Left kidney (tissue), 1 donor: ENCODE measurements at regions not wholly inside any gene's neighbourhood (a gene's known extent, or its start where the extent isn't known, plus 50 kb on each side); places are given as distances from the start of the nearest gene placed in this dataset.

Source experiments
- DNase-seq: peaks from one replicate; pipeline ENCODE4 v3.0.0-alpha.2; 2013

DNA sequence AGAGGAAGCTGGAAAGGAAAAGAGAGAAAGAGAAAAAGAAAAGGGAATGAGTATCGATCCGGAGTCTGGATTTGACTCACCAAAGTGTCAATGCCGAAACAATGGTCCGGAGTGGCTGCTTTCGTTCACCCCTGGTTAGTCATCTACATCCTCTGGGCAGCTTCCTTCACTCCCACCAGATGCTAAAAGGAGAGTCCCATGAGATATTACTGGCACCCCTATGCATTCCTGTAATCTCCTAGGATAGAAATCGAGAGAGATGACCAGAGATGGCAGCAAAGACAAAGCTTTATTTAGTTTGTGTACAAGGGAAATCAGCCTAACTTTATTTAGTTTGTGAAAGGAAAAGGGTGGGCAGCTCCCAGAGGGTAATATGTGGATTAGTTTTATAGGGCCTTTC is 622.2 kb downstream of the ZPLD1 start:
- no peak for DNase-seq

GRCh38 chr3:103057487-103057886 is 622.7 kb downstream of the ZPLD1 start:
- DNase-seq = no peak

- DNase-seq = no peak
Measured at GRCh38 chr3:103059432-103059831, 624.6 kb downstream of the ZPLD1 start.

DNA sequence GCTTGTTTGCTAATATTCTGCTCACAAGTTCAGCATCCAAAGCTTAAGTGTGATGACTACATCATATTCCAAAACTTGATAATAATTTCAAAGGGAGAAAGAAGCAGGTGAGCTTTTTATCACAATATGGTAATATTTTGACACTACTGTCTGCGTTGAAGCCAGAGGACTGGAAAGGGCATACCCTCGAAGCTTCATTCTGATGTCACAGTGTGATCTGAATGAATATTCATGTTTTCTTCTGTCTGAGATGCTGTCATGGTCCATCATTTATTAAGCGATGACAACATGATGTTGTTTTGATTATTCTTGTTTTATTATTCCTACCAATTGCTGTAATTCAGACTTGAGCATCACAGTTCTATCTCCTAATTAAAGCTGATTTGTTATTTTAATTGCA is 625.4 kb downstream of the ZPLD1 start:
- DNase-seq = no peak

GRCh38 chr3:103067963-103068362 is 633.1 kb downstream of the ZPLD1 start:
- DNase-seq = no peak

GRCh38 chr3:103075282-103075681 is 640.5 kb downstream of the ZPLD1 start:
- DNase-seq = no peak

- DNase-seq = no peak
Measured at GRCh38 chr3:103077910-103078309, 643.1 kb downstream of the ZPLD1 start.

DNA sequence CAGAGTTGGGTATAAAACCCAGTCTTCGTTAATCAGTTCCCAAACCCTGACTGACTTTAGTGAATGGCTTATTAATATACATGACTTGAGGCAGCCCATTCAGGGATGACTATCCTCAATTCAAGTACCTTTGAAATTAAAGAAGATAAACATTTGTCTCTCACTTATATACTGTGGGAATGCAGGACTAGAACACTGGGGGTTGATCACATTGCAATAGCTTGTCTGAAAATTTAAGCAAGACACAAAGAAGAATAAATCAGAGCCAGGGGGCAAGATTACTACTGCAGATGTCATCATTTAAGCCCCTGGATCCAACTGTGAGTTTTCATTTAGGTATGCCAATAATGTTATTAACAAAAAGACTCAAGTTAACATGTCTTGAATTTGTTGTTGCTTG is 647.7 kb downstream of the ZPLD1 start:
- DNase-seq = no peak

- DNase-seq = no peak
Measured at GRCh38 chr3:103083848-103084631, 649.2 kb downstream of the ZPLD1 start.

GRCh38 chr3:103085465-103085864 is 650.6 kb downstream of the ZPLD1 start:
- peak; percentile 63 for DNase-seq

GRCh38 chr3:103089758-103090157 is 654.9 kb downstream of the ZPLD1 start:
- no peak for DNase-seq

GRCh38 chr3:103105206-103105605 is 670.4 kb downstream of the ZPLD1 start:
- DNase-seq = no peak

DNA sequence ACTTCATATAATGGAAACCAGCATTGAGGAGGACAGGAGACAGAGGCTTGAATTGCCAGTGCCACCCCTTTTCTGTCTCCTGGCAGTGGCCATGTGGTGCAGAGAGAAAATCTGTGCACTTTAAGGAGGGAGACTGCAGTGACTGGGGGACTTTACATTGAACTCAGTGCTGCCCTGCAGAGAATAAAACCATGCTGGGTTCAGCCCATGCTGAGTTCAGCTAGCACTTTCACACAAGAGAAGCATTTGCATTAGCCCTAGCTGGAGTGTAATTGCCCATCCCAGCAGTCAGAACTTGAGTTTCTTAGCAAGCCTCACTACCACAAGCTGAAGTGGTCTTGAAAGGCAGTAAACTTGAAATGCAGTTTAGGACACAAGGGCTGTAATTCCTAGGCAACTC is 677.5 kb downstream of the ZPLD1 start:
- DNase-seq = no peak

DNA sequence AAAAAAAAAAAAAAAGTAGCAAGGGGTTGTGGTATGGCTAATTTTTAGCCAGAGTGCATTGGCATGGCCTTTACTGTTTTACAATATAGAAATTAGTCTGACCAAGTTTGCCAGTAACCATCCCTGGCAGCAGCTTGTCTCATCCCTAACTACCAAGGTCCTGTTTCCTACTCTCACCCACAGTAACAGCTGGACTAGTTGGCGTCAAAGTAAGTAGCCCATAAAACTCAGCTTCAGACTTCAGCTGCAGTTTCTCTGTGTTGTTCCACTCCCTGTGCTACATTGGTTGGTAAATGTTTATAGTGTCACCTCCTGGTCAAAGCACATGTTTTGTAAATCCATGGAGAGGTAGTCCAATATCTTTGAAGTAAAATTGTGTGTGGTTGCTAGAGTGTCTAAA is 691.3 kb downstream of the ZPLD1 start:
- DNase-seq = no peak

GRCh38 chr3:103127098-103127630 is 692.3 kb downstream of the ZPLD1 start:
- no peak for DNase-seq

GRCh38 chr3:103127737-103128136 is 692.9 kb downstream of the ZPLD1 start:
- no peak for DNase-seq

DNA sequence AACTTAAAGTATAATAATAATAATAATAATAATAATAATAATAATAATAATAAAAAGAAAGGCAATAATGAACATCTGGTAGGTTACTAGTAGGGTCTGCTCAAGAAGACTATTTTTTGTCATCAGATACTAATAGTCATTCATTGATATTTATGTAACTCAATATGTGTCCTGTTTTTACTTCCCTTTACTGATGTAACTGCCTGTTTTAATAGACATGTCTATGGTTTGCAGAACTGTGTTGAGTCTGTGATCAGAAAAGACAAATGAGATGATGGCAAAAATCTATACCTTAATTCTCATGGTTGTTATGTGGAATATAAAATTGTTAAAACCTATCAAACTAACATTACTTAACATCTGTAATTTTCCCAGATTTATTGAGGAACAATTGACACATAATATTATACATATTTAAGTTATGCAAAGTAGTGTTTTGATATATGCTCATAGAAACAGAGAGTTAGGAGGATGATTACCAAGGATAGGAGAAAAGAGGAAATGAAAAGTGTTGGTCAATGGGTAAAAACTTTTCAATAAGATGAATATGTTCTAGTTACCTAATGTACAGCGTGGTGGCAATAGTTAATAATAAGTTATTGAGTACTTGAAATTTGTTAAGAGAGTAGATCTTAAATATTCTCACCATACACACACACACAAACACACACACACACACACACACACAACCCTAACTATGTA is 699.4 kb downstream of the ZPLD1 start:
- DNase-seq = no peak

DNA sequence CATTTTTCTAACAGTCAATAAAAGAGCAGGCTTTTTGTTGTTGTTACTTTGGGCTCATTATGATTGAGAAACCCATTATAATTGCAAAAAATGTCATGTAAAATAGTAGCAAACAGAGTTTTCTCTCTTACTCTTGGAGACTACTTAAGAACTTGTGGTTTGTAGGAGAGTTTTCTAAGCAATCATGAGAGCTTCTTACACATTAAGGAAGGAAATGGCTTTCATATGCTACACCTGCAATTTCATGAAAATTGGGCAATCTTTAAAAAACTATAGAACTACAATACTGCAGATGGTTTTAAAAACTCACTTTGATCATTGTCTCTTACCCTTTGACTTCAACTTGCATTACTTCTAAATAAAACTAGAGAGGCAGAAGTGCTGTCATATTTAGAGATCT is 701.8 kb downstream of the ZPLD1 start:
- no peak for DNase-seq

GRCh38 chr3:103137830-103138229 is 703.0 kb downstream of the ZPLD1 start:
- no peak for DNase-seq

GRCh38 chr3:103158183-103158582 is 723.4 kb downstream of the ZPLD1 start:
- no peak for DNase-seq

DNA sequence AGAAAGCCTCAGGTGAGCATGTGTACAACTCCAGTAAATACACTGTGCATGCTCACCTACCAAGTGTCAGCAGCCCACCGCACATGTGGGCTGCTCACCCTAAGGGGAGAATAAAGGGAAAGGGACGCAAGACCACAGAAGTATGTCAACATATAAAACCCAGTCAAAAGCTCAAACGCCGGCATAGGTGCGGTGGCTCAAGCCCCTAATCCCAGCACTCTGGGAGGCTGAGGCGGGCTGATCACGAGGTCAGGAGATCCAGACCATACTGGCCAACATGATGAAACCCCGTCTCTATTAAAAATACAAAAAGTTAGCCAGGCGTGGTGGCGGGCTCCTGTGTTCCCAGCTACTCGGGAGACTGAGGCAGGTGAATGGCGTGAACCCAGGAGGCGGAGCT is 732.1 kb downstream of the ZPLD1 start:
- no peak for DNase-seq

DNA sequence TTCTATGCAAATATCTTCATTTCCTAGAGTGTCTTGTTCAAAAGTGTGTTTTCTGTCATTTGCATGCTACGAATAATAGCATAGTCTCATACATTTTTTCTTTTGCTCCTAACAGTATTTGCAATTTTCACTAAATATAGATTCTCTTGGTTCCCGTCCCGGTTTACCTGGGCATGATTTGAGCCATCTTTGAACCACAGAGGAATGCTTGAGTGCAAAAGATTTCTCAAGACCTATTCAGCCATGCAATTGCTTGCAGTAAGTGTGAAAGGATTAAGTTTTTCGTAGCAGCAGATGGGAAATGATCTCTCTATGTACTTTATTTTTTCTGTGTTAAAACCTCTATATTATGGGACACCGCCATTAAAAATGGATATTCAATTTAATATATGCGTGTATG is 733.0 kb downstream of the ZPLD1 start:
- no peak for DNase-seq

GRCh38 chr3:103169289-103169688 is 734.5 kb downstream of the ZPLD1 start:
- no peak for DNase-seq

- no peak for DNase-seq
Measured at GRCh38 chr3:103170651-103171050, 735.8 kb downstream of the ZPLD1 start.
